Endothelial cell of umbilical vein (primary cell): ENCODE measurements at regions not wholly inside any gene's neighbourhood (a gene's known extent, or its start where the extent isn't known, plus 50 kb on each side); places are given as distances from the start of the nearest gene placed in this dataset.
A peak's percentile ranks its signal among the peaks of the same experiment; 100 is the strongest.

Experiments
- BruUV-seq: library from RNA; stranded (reverse); fragments of 400-500 nt; replicated peaks from 2 replicates; lab custom pipeline; 2021; lab: Mats Ljungman, UMichigan
- CTCF ChIA-PET: fragments of 300-600, 350-600 bp; sonication (Branson Sonifier 250); formaldehyde crosslinking; loops from one replicate; lab custom pipeline; 2021; ENCODE audit warnings: antibody characterized with exemption, inconsistent platforms; lab: Charles Lee
- POLR2A ChIA-PET: fragments of 300-600, 350-600 bp; sonication (Branson Sonifier 250); formaldehyde crosslinking; loops from one replicate; lab custom pipeline; 2021; ENCODE audit warnings: antibody characterized with exemption, inconsistent platforms; lab: Charles Lee
- DNase-seq: peaks from one replicate; pipeline ENCODE4 v3.0.0-alpha.2; 2011; ENCODE audit warnings: low read depth, low spot score
- FAIRE-seq: peaks from 2 replicates; lab custom pipeline; 2011; peaks lifted over from hg19 to GRCh38; lab: Jason Lieb, UNC
- H2AFZ ChIP-seq: 2 replicates; pipeline ENCODE4 v1.6.0; 2012; ENCODE audit warnings: low read depth, low read length, control low read depth, inconsistent platforms
- H3K27ac ChIP-seq: 2 replicates; pipeline ENCODE4 v1.5.1; 2011; ENCODE audit warnings: low read depth, mild to moderate bottlenecking, control low read depth, low read length, moderate library complexity; ENCODE audit not compliant: insufficient read depth
- H3K27me3 ChIP-seq, 2 experiments: 2 replicates each; pipeline versions ENCODE4 v1.6.0 to v1.6.1; 2011; ENCODE audit warnings: low read length in 2 of 2, mixed read lengths in 1 of 2; ENCODE audit not compliant: control insufficient read depth in 2 of 2, insufficient read depth in 2 of 2
- H3K36me3 ChIP-seq, 2 experiments: 2 replicates in 1 of 2; 3 replicates in 1 of 2; pipeline ENCODE4 v1.5.1; 2011; ENCODE audit warnings: low read length in 2 of 2, mild to moderate bottlenecking in 1 of 2, moderate library complexity in 1 of 2; ENCODE audit not compliant: control insufficient read depth in 2 of 2, insufficient read depth in 2 of 2; ENCODE audit errors: extremely low read depth in 1 of 2
- H3K4me1 ChIP-seq: 3 replicates; pipeline ENCODE4 v1.5.1; 2011; ENCODE audit warnings: mild to moderate bottlenecking, low read length; ENCODE audit not compliant: control insufficient read depth, insufficient read depth; ENCODE audit errors: extremely low read depth
- H3K4me2 ChIP-seq: 2 replicates; pipeline ENCODE4 v1.6.1; 2011; ENCODE audit warnings: low read length, control low read depth, mixed read lengths; ENCODE audit not compliant: insufficient read depth
- H3K4me3 ChIP-seq, 3 experiments: fragments of 200-600 bp in 1 of 3; sonication (generic), shearing (Covaris generic) in 1 of 3; replicated peaks in 1 of 3; 2 replicates each; pipeline ENCODE4 v1.5.1; 2011 to 2016; ENCODE audit warnings: control low read depth in 3 of 3, low read length in 3 of 3, mild to moderate bottlenecking in 2 of 3, inconsistent platforms in 1 of 3, low read depth in 1 of 3, moderate library complexity in 1 of 3; ENCODE audit not compliant: insufficient read depth in 1 of 3
- H3K79me2 ChIP-seq: 2 replicates; pipeline ENCODE4 v1.6.0; 2012; ENCODE audit warnings: low read length, inconsistent platforms; ENCODE audit not compliant: control insufficient read depth, insufficient read depth
- H3K9ac ChIP-seq: replicated peaks from 2 replicates; pipeline ENCODE3; 2011; ENCODE audit warnings: low read length, control low read depth; ENCODE audit not compliant: insufficient read depth; ENCODE audit errors: extremely low read depth
- H3K9me1 ChIP-seq: replicated peaks from 3 replicates; pipeline ENCODE4 v1.6.0; 2011; ENCODE audit warnings: mild to moderate bottlenecking, low read length; ENCODE audit not compliant: control insufficient read depth, insufficient read depth; ENCODE audit errors: extremely low read depth
- H3K9me3 ChIP-seq: replicated peaks from 2 replicates; pipeline ENCODE4 v1.5.1; 2012; ENCODE audit warnings: low read length, inconsistent platforms; ENCODE audit not compliant: control insufficient read depth, insufficient read depth
- H4K20me1 ChIP-seq: replicated peaks from 2 replicates; pipeline ENCODE3; 2011; ENCODE audit warnings: mild to moderate bottlenecking, low read length; ENCODE audit not compliant: control insufficient read depth, insufficient read depth; ENCODE audit errors: extremely low read depth
- CTCF ChIP-seq, 2 donors: IDR thresholded peaks; 1 replicate in 1 of 2; 2 replicates in 1 of 2; pipeline ENCODE4 v1.5.1; 2011; ENCODE audit warnings: low read length in 2 of 2, mild to moderate bottlenecking in 2 of 2, moderate library complexity in 2 of 2, control low read depth in 1 of 2, inconsistent platforms in 1 of 2, low read depth in 1 of 2; ENCODE audit not compliant: insufficient read depth in 1 of 2; ENCODE audit errors: extremely low read depth in 1 of 2
- EZH2 ChIP-seq: IDR thresholded peaks from 2 replicates; pipeline ENCODE4 v1.6.1; 2012; ENCODE audit warnings: borderline replicate concordance, low read depth, mild to moderate bottlenecking, moderate library complexity, low read length, inconsistent platforms; ENCODE audit not compliant: severe bottlenecking
- FOS ChIP-seq: IDR thresholded peaks from 2 replicates; pipeline ENCODE4 v1.6.1; 2011; ENCODE audit warnings: mild to moderate bottlenecking, low read length, moderate library complexity, borderline replicate concordance; ENCODE audit not compliant: insufficient read depth
- JUN ChIP-seq: IDR thresholded peaks from 2 replicates; pipeline ENCODE4 v1.6.1; 2011; ENCODE audit warnings: borderline replicate concordance, low read depth; ENCODE audit not compliant: insufficient read length, insufficient read depth
- MYC ChIP-seq: IDR thresholded peaks from one replicate; pipeline ENCODE4 v1.6.1; 2011; ENCODE audit warnings: mild to moderate bottlenecking, low read depth, low read length
- POLR2A ChIP-seq: IDR thresholded peaks from 2 replicates; pipeline ENCODE4 v1.6.1; 2012; ENCODE audit warnings: low read depth, mild to moderate bottlenecking, control low read depth, low read length
- POLR2AphosphoS5 ChIP-seq: IDR thresholded peaks from 2 replicates; pipeline ENCODE4 v1.6.1; 2012; ENCODE audit warnings: low read depth, mild to moderate bottlenecking, control low read depth, low read length, moderate library complexity; ENCODE audit not compliant: insufficient read depth
- dilution Hi-C: fragments of 300-500 bp; cut with MboI; formaldehyde crosslinking; loops from one replicate; pipeline ENCODE4 v1.15.0; 2019; ENCODE audit warnings: low sequenced_read_pairs; ENCODE audit not compliant: extremely low pct_ligation_motif_present
- intact Hi-C: fragments of 100-400 bp; cut with micrococcal nuclease; formaldehyde crosslinking; loops from one replicate; pipeline ENCODE4 v1.10.0; 2022

DNA sequence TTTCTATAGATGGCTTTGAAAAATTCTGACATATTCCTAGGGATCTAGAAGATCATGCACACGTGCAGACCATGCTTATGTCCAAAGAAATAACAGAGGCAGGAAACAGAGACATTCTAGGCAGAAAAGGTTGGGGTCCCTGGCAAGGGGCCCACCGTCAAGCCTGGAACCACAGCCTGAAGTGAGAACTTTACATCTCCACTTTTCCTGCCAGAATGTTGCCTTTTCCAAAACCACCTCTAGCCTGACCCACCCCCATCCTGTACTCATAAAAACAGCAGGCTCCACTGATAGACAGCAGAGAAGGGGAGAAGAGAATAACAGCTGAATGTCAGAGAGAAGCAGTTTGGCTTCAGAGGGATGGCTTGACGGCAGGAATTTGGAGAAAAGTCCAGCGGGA is 257.3 kb upstream of the NT5E start:
- ChIA-PET CTCF (no interaction called here), POLR2A (no interaction called here)
- dilution Hi-C loops (no loop called here), intact Hi-C loops (no loop called here)
- Histone ChIP-seq H3K27ac (no peak overlapping the region), H3K9ac (no peak overlapping the region), H3K9me3 (no peaks in the 10 kb centered on the region), H3K9me1 (no peaks in the 10 kb centered on the region), H3K36me3 (no peaks in the 10 kb centered on the region), H3K4me1 (no peaks in the 10 kb centered on the region), H3K4me3 (no peak overlapping the region), H3K79me2 (no peaks in the 10 kb centered on the region), H2AFZ (no peak overlapping the region), H4K20me1 (no peaks in the 10 kb centered on the region), H3K27me3 (no peaks in the 10 kb centered on the region), H3K4me2 (no peak overlapping the region)
- DNase-seq = no peak
- TF ChIP-seq POLR2AphosphoS5 (no peak), EZH2 (no peak), CTCF (IDR thresholded peaks at IDR 0.05; ENCODE audit: extremely low read depth in 1 of 2, insufficient read depth in 1 of 2, low read depth in 1 of 2, low read length in 2 of 2) (no peak), POLR2A (no peak), JUN (no peak), MYC (no peak)
- no TSS peak for BruUV-seq
- no peak for FAIRE-seq

GRCh38 chr6:85192186-85192585 is 257.7 kb upstream of the NT5E start:
- H3K27ac ChIP-seq = no peak overlapping the region

More at GRCh38 chr6:85192186-85192585, 257.7 kb upstream of the NT5E start:
- CTCF ChIA-PET = no interaction called here
- Histone ChIP-seq H3K9me3 (no peaks in the 10 kb centered on the region), H3K27me3 (no peaks in the 10 kb centered on the region), H3K4me2 (no peak overlapping the region), H2AFZ (no peak overlapping the region), H3K4me1 (no peaks in the 10 kb centered on the region), H3K36me3 (no peaks in the 10 kb centered on the region), H4K20me1 (no peaks in the 10 kb centered on the region), H3K4me3 (no peak overlapping the region), H3K9me1 (no peaks in the 10 kb centered on the region), H3K79me2 (no peaks in the 10 kb centered on the region), H3K9ac (no peak overlapping the region)
- TF ChIP-seq POLR2AphosphoS5 (no peak), FOS (peak; percentile 5)
- POLR2A ChIA-PET = no interaction called here
- dilution Hi-C loops (no loop called here), intact Hi-C loops (no loop called here)
- DNase-seq (peak; percentile 55), FAIRE-seq (no peak)
- no TSS peak for BruUV-seq
